ENCODE measurements at regions not wholly inside any gene's neighbourhood (a gene's known extent, or its start where the extent isn't known, plus 50 kb on each side); places are given as distances from the start of the nearest gene placed in this dataset.

DNA sequence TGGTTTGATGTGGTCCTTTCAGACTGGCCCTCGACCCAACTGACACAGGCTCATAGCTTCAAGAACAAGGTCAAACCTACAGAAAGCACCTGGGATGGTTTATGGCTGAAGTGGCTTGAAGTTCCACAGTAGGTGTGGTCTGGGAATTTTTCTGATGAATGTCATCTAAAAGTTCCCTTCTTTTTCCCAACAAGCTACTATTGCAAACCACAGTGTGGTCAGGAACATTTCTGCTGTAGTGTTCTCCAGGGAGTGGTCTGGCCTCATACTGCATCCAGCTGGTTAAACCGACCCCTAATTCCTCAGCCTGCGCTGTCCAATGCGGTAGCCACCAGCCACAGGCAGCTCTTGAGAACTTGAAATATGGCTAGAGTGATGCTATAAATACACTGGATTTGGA lies 92.7 kb downstream of the FAM124B start:
- H3K9me2 ChIP-seq (ENCODE audit: insufficient read depth, low read length), result no peaks in the 10 kb centered on the region
- H2AFZ ChIP-seq (ENCODE audit: low read length), result no peak overlapping the region
- no peaks in the 10 kb centered on the region for H4K20me1 ChIP-seq (ENCODE audit: insufficient read depth, low read length)
- no peaks in the 10 kb centered on the region for H3K9me3 ChIP-seq (ENCODE audit: low read length)
- CTCF ChIA-PET (ENCODE audit: unreplicated experiment), result interaction anchor here (0.5 kb wide), 1 partner anchor 21 kb away, joined by 3 read pairs; no protein-coding TSS in a partner anchor
- no peak for DNase-seq (ENCODE audit: low spot score)
- TF ChIP-seq EZH2phosphoT487 (IDR thresholded peaks at IDR 0.05; ENCODE audit: borderline replicate concordance, low read depth, low read length), result no peak
- TF ChIP-seq, protein P1, sequence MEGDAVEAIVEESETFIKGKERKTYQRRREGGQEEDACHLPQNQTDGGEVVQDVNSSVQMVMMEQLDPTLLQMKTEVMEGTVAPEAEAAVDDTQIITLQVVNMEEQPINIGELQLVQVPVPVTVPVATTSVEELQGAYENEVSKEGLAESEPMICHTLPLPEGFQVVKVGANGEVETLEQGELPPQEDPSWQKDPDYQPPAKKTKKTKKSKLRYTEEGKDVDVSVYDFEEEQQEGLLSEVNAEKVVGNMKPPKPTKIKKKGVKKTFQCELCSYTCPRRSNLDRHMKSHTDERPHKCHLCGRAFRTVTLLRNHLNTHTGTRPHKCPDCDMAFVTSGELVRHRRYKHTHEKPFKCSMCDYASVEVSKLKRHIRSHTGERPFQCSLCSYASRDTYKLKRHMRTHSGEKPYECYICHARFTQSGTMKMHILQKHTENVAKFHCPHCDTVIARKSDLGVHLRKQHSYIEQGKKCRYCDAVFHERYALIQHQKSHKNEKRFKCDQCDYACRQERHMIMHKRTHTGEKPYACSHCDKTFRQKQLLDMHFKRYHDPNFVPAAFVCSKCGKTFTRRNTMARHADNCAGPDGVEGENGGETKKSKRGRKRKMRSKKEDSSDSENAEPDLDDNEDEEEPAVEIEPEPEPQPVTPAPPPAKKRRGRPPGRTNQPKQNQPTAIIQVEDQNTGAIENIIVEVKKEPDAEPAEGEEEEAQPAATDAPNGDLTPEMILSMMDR (conservative IDR thresholded peaks at IDR 0.05; ENCODE audit: low read length), result no peak
- H3K27ac ChIP-seq (ENCODE audit: low read depth, low read length, poor library complexity, severe bottlenecking), result no peak overlapping the region
- H3K4me1 ChIP-seq (ENCODE audit: insufficient read depth, low read length, poor library complexity, severe bottlenecking), result no peaks in the 10 kb centered on the region
- H3K4me3 ChIP-seq (ENCODE audit: low read depth, low read length, poor library complexity, severe bottlenecking), result no peak overlapping the region
- POLR2A ChIA-PET, result no interaction called here
- no peaks in the 10 kb centered on the region for H3K36me3 ChIP-seq (ENCODE audit: insufficient read depth, low read length)
- H3K4me2 ChIP-seq (ENCODE audit: low read length), result no peak overlapping the region
- intact Hi-C loops (cut with micrococcal nuclease; ENCODE audit: unreplicated experiment), result no loop called here
- H3K79me2 ChIP-seq (ENCODE audit: insufficient read depth, low read depth, low read length), result no peaks in the 10 kb centered on the region
- BruUV-seq (replicated peaks), result no TSS peak

DNA sequence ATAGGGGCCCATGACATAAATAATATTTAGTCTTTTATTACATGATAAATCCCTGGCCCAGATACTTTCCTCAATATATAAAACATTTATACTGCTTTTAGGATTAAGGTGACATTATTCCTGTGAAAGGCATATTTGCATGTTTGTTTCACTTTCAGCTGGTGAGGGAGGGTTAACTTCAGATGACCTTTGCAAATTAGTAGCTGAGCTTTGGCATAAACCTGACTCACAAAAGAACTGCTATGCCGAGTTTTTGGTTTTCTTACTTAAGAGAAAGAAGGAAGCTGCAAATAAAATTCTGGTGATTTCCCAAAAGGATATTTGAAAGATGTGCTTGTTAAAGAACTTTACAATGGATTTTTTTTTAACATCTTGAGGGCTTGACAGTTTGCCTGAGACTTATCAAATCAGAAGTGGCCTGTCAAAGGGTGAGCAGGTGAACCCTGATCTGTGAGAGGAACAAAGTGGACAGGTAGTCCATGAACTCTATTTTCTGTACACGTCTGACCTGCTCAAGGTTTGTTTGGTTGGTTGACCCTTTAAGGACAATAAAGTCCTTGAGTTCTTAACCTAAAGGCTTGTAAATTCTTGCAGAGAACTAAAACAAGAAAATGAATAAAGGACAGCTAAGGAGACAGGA lies 93.5 kb downstream of the FAM124B start:
- BruUV-seq (replicated peaks), result no TSS peak
- Histone ChIP-seq H3K27ac (ENCODE audit: low read depth, low read length, poor library complexity, severe bottlenecking) (no peak overlapping the region), H3K9me2 (ENCODE audit: insufficient read depth, low read length) (no peaks in the 10 kb centered on the region), H3K9me3 (ENCODE audit: low read length) (no peaks in the 10 kb centered on the region), H4K20me1 (ENCODE audit: insufficient read depth, low read length) (no peaks in the 10 kb centered on the region), H3K4me2 (ENCODE audit: low read length) (no peak overlapping the region), H3K79me2 (ENCODE audit: insufficient read depth, low read depth, low read length) (no peaks in the 10 kb centered on the region), H3K36me3 (ENCODE audit: insufficient read depth, low read length) (no peaks in the 10 kb centered on the region), H3K4me3 (ENCODE audit: low read depth, low read length, poor library complexity, severe bottlenecking) (no peak overlapping the region), H2AFZ (ENCODE audit: low read length) (no peak overlapping the region), H3K4me1 (ENCODE audit: insufficient read depth, low read length, poor library complexity, severe bottlenecking) (no peaks in the 10 kb centered on the region)
- TF ChIP-seq, protein P1 (conservative IDR thresholded peaks at IDR 0.05; ENCODE audit: low read length), result no peak
- DNase-seq (ENCODE audit: low spot score), result no peak
- POLR2A ChIA-PET, result no interaction called here
- CTCF ChIA-PET (ENCODE audit: unreplicated experiment), result interaction anchor here (0.5 kb wide), 1 partner anchor 22 kb away, joined by 3 read pairs; no protein-coding TSS in a partner anchor
- intact Hi-C loops (cut with micrococcal nuclease; ENCODE audit: unreplicated experiment), result no loop called here

DNA sequence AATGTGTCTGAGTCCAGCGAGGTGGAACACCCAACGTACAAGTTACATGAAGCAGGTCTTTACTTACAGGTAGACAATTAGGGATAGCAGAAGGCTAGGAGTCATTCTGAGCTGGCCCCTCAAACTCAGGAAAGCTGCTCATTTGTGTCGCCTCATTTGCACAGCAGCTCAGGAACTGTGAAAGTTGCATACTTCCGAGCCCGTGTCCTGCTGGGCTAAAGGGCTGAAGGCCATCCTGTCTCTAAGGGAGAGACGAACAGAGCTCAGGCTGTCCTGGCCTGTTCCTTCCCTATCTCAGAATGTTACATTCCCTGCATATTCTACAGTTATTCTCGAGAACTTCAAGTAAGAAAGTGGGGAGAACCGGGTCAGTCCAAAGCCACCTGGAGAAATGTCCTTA lies 99.0 kb downstream of the FAM124B start:
- Histone ChIP-seq H4K20me1 (ENCODE audit: insufficient read depth, low read length) (no peaks in the 10 kb centered on the region), H2AFZ (ENCODE audit: low read length) (no peak overlapping the region), H3K36me3 (ENCODE audit: insufficient read depth, low read length) (no peaks in the 10 kb centered on the region), H3K4me2 (ENCODE audit: low read length) (no peak overlapping the region), H3K9me2 (ENCODE audit: insufficient read depth, low read length) (no peaks in the 10 kb centered on the region), H3K27ac (ENCODE audit: low read depth, low read length, poor library complexity, severe bottlenecking) (no peak overlapping the region), H3K79me2 (ENCODE audit: insufficient read depth, low read depth, low read length) (no peaks in the 10 kb centered on the region), H3K4me1 (ENCODE audit: insufficient read depth, low read length, poor library complexity, severe bottlenecking) (no peaks in the 10 kb centered on the region), H3K4me3 (ENCODE audit: low read depth, low read length, poor library complexity, severe bottlenecking) (no peak overlapping the region), H3K9me3 (ENCODE audit: low read length) (no peaks in the 10 kb centered on the region)
- intact Hi-C loops (cut with micrococcal nuclease; ENCODE audit: unreplicated experiment), result no loop called here
- TF ChIP-seq, protein P1 (conservative IDR thresholded peaks at IDR 0.05; ENCODE audit: low read length), result no peak
- no peak for TF ChIP-seq EZH2phosphoT487 (IDR thresholded peaks at IDR 0.05; ENCODE audit: borderline replicate concordance, low read depth, low read length)
- no peak for DNase-seq (ENCODE audit: low spot score)
- BruUV-seq (replicated peaks), result no TSS peak
- ChIA-PET CTCF (ENCODE audit: unreplicated experiment) (interaction anchor here (0.6 kb wide), 1 partner anchor 214 kb away, joined by 3 read pairs; no protein-coding TSS in a partner anchor), POLR2A (interaction anchor here (0.7 to 0.9 kb wide), 2 partner anchors 27 to 79 kb away, joined by 3 read pairs; no protein-coding TSS in a partner anchor)

Measured in OCI-LY7 (cell line).